ENCODE measurements at regions not wholly inside any gene's neighbourhood (a gene's known extent, or its start where the extent isn't known, plus 50 kb on each side); places are given as distances from the start of the nearest gene placed in this dataset.

DNA sequence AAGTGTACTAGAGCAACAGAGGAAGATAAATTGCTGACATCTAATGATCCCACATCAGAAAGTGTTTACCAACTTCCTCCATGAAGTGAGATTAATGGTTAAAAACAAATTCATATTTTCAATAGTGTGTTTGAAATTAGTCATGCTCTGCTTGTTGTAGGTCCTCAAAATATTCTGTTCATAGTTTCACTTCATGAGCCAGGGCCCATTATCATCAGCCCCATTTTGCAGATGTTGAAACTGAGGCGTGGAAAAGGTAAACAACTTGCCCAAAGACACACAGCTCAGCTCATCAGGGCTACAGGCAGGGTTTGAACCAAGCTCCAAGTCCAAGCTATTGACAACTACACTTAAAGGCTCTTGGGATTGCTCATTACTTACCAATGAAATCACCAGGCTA is 103.5 kb upstream of the PPARGC1A start:
- TF ChIP-seq, protein P1, sequence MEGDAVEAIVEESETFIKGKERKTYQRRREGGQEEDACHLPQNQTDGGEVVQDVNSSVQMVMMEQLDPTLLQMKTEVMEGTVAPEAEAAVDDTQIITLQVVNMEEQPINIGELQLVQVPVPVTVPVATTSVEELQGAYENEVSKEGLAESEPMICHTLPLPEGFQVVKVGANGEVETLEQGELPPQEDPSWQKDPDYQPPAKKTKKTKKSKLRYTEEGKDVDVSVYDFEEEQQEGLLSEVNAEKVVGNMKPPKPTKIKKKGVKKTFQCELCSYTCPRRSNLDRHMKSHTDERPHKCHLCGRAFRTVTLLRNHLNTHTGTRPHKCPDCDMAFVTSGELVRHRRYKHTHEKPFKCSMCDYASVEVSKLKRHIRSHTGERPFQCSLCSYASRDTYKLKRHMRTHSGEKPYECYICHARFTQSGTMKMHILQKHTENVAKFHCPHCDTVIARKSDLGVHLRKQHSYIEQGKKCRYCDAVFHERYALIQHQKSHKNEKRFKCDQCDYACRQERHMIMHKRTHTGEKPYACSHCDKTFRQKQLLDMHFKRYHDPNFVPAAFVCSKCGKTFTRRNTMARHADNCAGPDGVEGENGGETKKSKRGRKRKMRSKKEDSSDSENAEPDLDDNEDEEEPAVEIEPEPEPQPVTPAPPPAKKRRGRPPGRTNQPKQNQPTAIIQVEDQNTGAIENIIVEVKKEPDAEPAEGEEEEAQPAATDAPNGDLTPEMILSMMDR (IDR thresholded peaks at IDR 0.05; ENCODE audit: low read depth, low read length): no peak
- H3K4me3 ChIP-seq (ENCODE audit: low read depth, low read length): no peak overlapping the region

DNA sequence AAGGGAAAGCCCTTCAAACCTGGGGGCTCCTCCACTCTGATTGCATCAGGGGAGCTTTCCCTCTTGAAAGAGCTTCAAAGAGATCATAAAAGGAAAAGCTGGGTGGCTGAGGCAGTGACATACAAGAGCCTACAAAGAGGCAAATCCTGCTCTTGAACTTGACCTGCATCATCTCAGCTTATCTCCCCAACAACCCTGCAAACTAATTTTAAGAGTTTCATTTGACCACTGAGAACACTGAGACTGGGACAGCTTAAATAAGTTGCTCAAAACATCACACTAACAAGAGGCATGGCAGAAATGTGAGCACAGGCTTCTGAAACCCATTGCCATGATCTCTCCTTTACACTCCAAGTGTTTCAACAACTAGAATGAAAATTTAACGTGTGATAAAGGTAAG is 101.6 kb upstream of the PPARGC1A start:
- TF ChIP-seq, protein P1 (IDR thresholded peaks at IDR 0.05; ENCODE audit: low read depth, low read length): no peak
- H3K4me3 ChIP-seq (ENCODE audit: low read depth, low read length): no peak overlapping the region

DNA sequence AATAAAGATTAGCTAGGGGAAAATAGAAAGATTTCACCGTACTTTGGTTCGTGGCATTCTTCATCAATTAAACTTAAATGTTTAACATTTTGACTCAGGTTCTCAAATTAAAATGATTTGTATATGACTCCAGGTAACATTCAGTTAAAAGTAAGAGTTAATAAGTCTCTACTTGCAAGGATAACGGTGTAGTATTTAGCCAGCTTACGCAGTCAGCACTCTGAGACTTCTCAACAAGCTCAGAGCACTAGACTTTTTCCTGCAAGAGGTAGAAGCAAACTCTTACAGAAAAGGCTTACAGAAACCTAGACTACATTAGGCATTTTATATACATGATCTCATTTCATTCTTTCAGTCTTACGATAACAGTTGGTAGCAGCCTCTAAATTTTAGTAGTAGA is 96.4 kb upstream of the PPARGC1A start:
- H3K4me3 ChIP-seq (ENCODE audit: low read depth, low read length): no peak overlapping the region
- TF ChIP-seq, protein P1 (IDR thresholded peaks at IDR 0.05; ENCODE audit: low read depth, low read length): no peak

DNA sequence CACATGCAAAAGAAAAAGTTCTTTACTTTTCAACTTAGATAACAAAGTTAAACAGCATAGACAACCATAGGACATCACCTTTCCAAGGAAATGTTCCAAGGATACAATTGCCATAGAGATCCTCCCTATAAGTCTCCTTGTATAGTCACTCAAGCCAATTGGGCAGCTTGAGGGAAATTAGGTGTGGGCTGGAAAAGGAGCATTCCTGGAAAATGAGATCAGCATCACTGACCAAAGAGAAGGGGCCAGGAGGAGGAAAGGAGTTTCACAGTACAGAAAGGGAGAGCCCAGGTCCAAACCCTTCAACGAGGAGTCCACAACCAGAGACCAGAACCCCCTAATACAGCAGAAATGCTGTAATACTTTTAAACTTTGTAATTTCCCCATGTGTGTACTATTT is 91.5 kb upstream of the PPARGC1A start:
- H3K4me3 ChIP-seq (ENCODE audit: low read depth, low read length): no peak overlapping the region
- TF ChIP-seq, protein P1 (IDR thresholded peaks at IDR 0.05; ENCODE audit: low read depth, low read length): no peak

DNA sequence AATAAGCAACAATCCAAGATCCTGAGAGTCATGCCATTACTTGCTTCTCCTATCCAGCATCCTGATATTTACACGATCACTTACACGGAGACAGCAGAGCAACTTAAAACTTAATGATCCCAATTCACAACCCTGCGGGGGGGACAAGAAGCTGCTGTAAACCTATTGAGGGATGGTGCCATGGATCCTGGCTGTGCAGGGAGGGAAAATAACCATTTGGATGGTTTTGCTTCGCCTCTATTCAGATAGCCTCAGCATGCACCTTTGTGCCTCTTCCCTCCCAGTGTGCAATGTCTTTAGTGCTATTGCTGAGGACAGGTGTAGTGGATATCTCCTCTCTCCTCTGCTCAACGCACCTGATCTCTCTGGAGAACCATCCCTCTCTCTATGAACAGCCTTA is 89.7 kb upstream of the PPARGC1A start:
- H3K4me3 ChIP-seq (ENCODE audit: low read depth, low read length): no peak overlapping the region

DNA sequence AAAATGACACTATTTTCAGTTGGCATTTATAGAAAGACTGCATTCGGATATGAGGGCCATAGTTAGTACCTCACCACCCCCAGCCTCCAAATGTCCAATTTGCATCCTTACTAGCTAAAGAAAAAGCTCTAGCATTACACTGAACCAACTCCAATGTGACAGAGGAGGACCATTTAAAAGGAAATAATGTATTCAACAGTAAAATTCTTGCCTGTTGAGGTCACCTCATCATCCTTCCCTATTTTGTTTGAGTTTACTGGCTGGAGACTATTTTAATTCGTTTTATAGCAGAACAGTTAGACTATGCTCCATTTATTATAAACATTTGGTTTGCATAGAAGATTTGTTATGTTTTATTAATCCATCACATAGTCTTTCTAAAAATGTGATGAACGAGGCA is 88.2 kb upstream of the PPARGC1A start:
- TF ChIP-seq, protein P1 (IDR thresholded peaks at IDR 0.05; ENCODE audit: low read depth, low read length): no peak
- no peak overlapping the region for H3K4me3 ChIP-seq (ENCODE audit: low read depth, low read length)

More for the DNA sequence above, 89.7 kb upstream of the PPARGC1A start:
- TF ChIP-seq, protein P1 (IDR thresholded peaks at IDR 0.05; ENCODE audit: low read depth, low read length): no peak

DNA sequence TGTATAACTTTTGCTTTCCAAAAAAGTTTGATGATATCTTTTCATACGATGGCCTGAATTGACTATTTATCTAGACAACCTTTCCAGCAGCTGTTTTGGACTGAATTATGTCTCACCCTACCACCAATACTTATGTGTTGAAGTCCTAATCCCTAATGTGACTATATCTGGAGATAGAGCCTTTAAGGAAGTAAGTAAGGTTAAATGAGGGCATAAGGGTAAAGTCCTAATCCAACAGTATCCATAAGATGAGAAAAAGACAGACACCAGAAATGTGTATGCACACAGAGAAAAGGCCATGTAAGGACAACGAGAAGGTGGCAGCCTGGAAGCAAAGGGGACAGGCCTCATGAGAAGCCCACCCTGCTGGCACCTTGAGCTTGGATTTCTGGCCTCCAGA is 86.6 kb upstream of the PPARGC1A start:
- no peak overlapping the region for H3K4me3 ChIP-seq (ENCODE audit: low read depth, low read length)
- TF ChIP-seq, protein P1 (IDR thresholded peaks at IDR 0.05; ENCODE audit: low read depth, low read length): no peak
